ENCODE measurements at regions not wholly inside any gene's neighbourhood (a gene's known extent, or its start where the extent isn't known, plus 50 kb on each side); places are given as distances from the start of the nearest gene placed in this dataset.

GRCh38 chr11:45525393-45525792 lies 140.0 kb downstream of the CHST1 start (continued):
- TF ChIP-seq PBX3 (IDR thresholded peaks at IDR 0.05): no peak
- TF ChIP-seq NFE2L2 (conservative IDR thresholded peaks at IDR 0.05; ENCODE audit: low read length): no peak
- TF ChIP-seq HDAC2 (IDR thresholded peaks at IDR 0.05): no peak
- no peak for TF ChIP-seq ESRRA (IDR thresholded peaks at IDR 0.05; ENCODE audit: borderline replicate concordance, low read length)

GRCh38 chr11:45523760-45524159 lies 141.7 kb downstream of the CHST1 start:
- Histone ChIP-seq H3K4me1 (no peaks in the 10 kb centered on the region), H3K9me3 (no peaks in the 10 kb centered on the region), H3K4me2 (no peak overlapping the region), H3K27ac (no peak overlapping the region), H3K4me3 (no peak overlapping the region)
- WGBS (ENCODE audit: missing lambda C conversion rate): 17% methylated on average over 5 of the region's 5 CpGs
- TF ChIP-seq KDM1A (IDR thresholded peaks at IDR 0.05; ENCODE audit: low read depth) (no peak), HES2 (IDR thresholded peaks at IDR 0.05) (no peak)
- CTCF ChIA-PET: no interaction called here
- POLR2A ChIA-PET: no interaction called here
- FAIRE-seq (no peak), DNase-seq (ENCODE audit: low read depth in 1 of 2, low spot score in 1 of 2) (no peak), ATAC-seq (no peak)

- ATAC-seq (no peak), DNase-seq (ENCODE audit: low read depth in 1 of 2, low spot score in 1 of 2) (no peak), FAIRE-seq (no peak)
- 30% methylated on average over 5 of the region's 5 CpGs for WGBS (ENCODE audit: missing lambda C conversion rate)
- POLR2A ChIA-PET: no interaction called here
- CTCF ChIA-PET: interaction anchor here (1.0 to 1.4 kb wide), 2 partner anchors 9 to 136 kb away, joined by 3 to 6 read pairs; no protein-coding TSS in a partner anchor
- no peak overlapping the region for H3K27ac ChIP-seq
- no peak for TF ChIP-seq RARB (CRISPR knock-in tag; IDR thresholded peaks at IDR 0.05)
- no peak for TF ChIP-seq NFE2L2 (conservative IDR thresholded peaks at IDR 0.05; ENCODE audit: low read length)
- no peak for TF ChIP-seq CHD4 (IDR thresholded peaks at IDR 0.05; ENCODE audit: borderline replicate concordance)
- no peak for TF ChIP-seq CTCF (IDR thresholded peaks at IDR 0.05)
- no peak for TF ChIP-seq RFX5 (IDR thresholded peaks at IDR 0.05)
- TF ChIP-seq RCOR1 (IDR thresholded peaks at IDR 0.05; ENCODE audit: low read depth, low read length): no peak
- TF ChIP-seq ZC3H11A (IDR thresholded peaks at IDR 0.05): no peak
- TF ChIP-seq FOSB (CRISPR knock-in tag; IDR thresholded peaks at IDR 0.05): no peak
- no peak for TF ChIP-seq HES2 (IDR thresholded peaks at IDR 0.05)
- no peak for TF ChIP-seq HMGXB4 (CRISPR knock-in tag; IDR thresholded peaks at IDR 0.05; ENCODE audit: borderline replicate concordance)
- TF ChIP-seq EP300 (IDR thresholded peaks at IDR 0.05): no peak
- no peak for TF ChIP-seq HOXB13 (CRISPR knock-in tag; IDR thresholded peaks at IDR 0.05; ENCODE audit: low read depth)
- H3K9me3 ChIP-seq: no peaks in the 10 kb centered on the region
- no peaks in the 10 kb centered on the region for H3K4me1 ChIP-seq
- H3K4me3 ChIP-seq: no peak overlapping the region
- no peak overlapping the region for H3K4me2 ChIP-seq
Measured at GRCh38 chr11:45518833-45519535, 146.4 kb downstream of the CHST1 start.
